ENCODE measurements at regions not wholly inside any gene's neighbourhood (a gene's known extent, or its start where the extent isn't known, plus 50 kb on each side); places are given as distances from the start of the nearest gene placed in this dataset.

GRCh38 chr1:185536165-185536920, 197.8 kb upstream of the HMCN1 start:
- Histone ChIP-seq H3K27ac (ENCODE audit: low read length) (no peak overlapping the region), H3K36me3 (ENCODE audit: control insufficient read depth, low read depth, low read length) (no peaks in the 10 kb centered on the region), H3K4me3 (ENCODE audit: low read length) (no peak overlapping the region), H3K27me3 (ENCODE audit: control insufficient read depth, insufficient read depth, low read length) (peaks cover 8% of the 10 kb centered on the region), H3K9me3 (ENCODE audit: control insufficient read depth, low read depth, low read length) (no peaks in the 10 kb centered on the region), H3K4me1 (ENCODE audit: control insufficient read depth, low read depth, low read length) (peaks cover 22% of the 10 kb centered on the region), H3K9ac (ENCODE audit: low read length) (no peak overlapping the region)

- H3K4me3 ChIP-seq (ENCODE audit: low read length) = no peak overlapping the region
- H3K4me1 ChIP-seq (ENCODE audit: control insufficient read depth, low read depth, low read length) = peaks cover 22% of the 10 kb centered on the region
- no peaks in the 10 kb centered on the region for H3K9me3 ChIP-seq (ENCODE audit: control insufficient read depth, low read depth, low read length)
- H3K9ac ChIP-seq (ENCODE audit: low read length) = no peak overlapping the region
- H3K27me3 ChIP-seq (ENCODE audit: control insufficient read depth, insufficient read depth, low read length) = peaks cover 15% of the 10 kb centered on the region
- no peak overlapping the region for H3K27ac ChIP-seq (ENCODE audit: low read length)
- no peaks in the 10 kb centered on the region for H3K36me3 ChIP-seq (ENCODE audit: control insufficient read depth, low read depth, low read length)
Observed at GRCh38 chr1:185535621-185536020, 198.6 kb upstream of the HMCN1 start.

GRCh38 chr1:185534801-185535200, 199.4 kb upstream of the HMCN1 start:
- Histone ChIP-seq H3K4me1 (ENCODE audit: control insufficient read depth, low read depth, low read length) (peaks cover 22% of the 10 kb centered on the region), H3K27me3 (ENCODE audit: control insufficient read depth, insufficient read depth, low read length) (peaks cover 20% of the 10 kb centered on the region), H3K9ac (ENCODE audit: low read length) (no peak overlapping the region), H3K4me3 (ENCODE audit: low read length) (no peak overlapping the region), H3K27ac (ENCODE audit: low read length) (no peak overlapping the region), H3K9me3 (ENCODE audit: control insufficient read depth, low read depth, low read length) (no peaks in the 10 kb centered on the region), H3K36me3 (ENCODE audit: control insufficient read depth, low read depth, low read length) (no peaks in the 10 kb centered on the region)

GRCh38 chr1:185533596-185533995, 200.6 kb upstream of the HMCN1 start:
- H3K9ac ChIP-seq (ENCODE audit: low read length) = no peak overlapping the region
- no peak overlapping the region for H3K4me3 ChIP-seq (ENCODE audit: low read length)
- H3K27ac ChIP-seq (ENCODE audit: low read length) = no peak overlapping the region
- H3K9me3 ChIP-seq (ENCODE audit: control insufficient read depth, low read depth, low read length) = no peaks in the 10 kb centered on the region
- H3K36me3 ChIP-seq (ENCODE audit: control insufficient read depth, low read depth, low read length) = no peaks in the 10 kb centered on the region
- peaks cover 20% of the 10 kb centered on the region for H3K27me3 ChIP-seq (ENCODE audit: control insufficient read depth, insufficient read depth, low read length)
- peaks cover 22% of the 10 kb centered on the region for H3K4me1 ChIP-seq (ENCODE audit: control insufficient read depth, low read depth, low read length)

- no peaks in the 10 kb centered on the region for H3K9me3 ChIP-seq (ENCODE audit: control insufficient read depth, low read depth, low read length)
- no peak overlapping the region for H3K9ac ChIP-seq (ENCODE audit: low read length)
- peaks cover 21% of the 10 kb centered on the region for H3K4me1 ChIP-seq (ENCODE audit: control insufficient read depth, low read depth, low read length)
- no peaks in the 10 kb centered on the region for H3K36me3 ChIP-seq (ENCODE audit: control insufficient read depth, low read depth, low read length)
- no peak overlapping the region for H3K4me3 ChIP-seq (ENCODE audit: low read length)
- H3K27ac ChIP-seq (ENCODE audit: low read length) = no peak overlapping the region
- H3K27me3 ChIP-seq (ENCODE audit: control insufficient read depth, insufficient read depth, low read length) = peaks cover 20% of the 10 kb centered on the region
Observed at GRCh38 chr1:185532856-185533255, 201.3 kb upstream of the HMCN1 start.

- Histone ChIP-seq H3K9ac (ENCODE audit: low read length) (no peak overlapping the region), H3K4me1 (ENCODE audit: control insufficient read depth, low read depth, low read length) (peaks cover 13% of the 10 kb centered on the region), H3K4me3 (ENCODE audit: low read length) (no peak overlapping the region), H3K36me3 (ENCODE audit: control insufficient read depth, low read depth, low read length) (no peaks in the 10 kb centered on the region), H3K9me3 (ENCODE audit: control insufficient read depth, low read depth, low read length) (no peaks in the 10 kb centered on the region), H3K27me3 (ENCODE audit: control insufficient read depth, insufficient read depth, low read length) (peaks cover 13% of the 10 kb centered on the region), H3K27ac (ENCODE audit: low read length) (no peak overlapping the region)
Observed at GRCh38 chr1:185531838-185532237, 202.4 kb upstream of the HMCN1 start.

- Histone ChIP-seq H3K9me3 (ENCODE audit: control insufficient read depth, low read depth, low read length) (no peaks in the 10 kb centered on the region), H3K27ac (ENCODE audit: low read length) (no peak overlapping the region), H3K36me3 (ENCODE audit: control insufficient read depth, low read depth, low read length) (no peaks in the 10 kb centered on the region), H3K9ac (ENCODE audit: low read length) (no peak overlapping the region), H3K4me1 (ENCODE audit: control insufficient read depth, low read depth, low read length) (peaks cover 13% of the 10 kb centered on the region), H3K4me3 (ENCODE audit: low read length) (no peak overlapping the region), H3K27me3 (ENCODE audit: control insufficient read depth, insufficient read depth, low read length) (peaks cover 13% of the 10 kb centered on the region)
Observed at GRCh38 chr1:185530215-185530614, 204.0 kb upstream of the HMCN1 start.

GRCh38 chr1:185529673-185530072, 204.5 kb upstream of the HMCN1 start:
- Histone ChIP-seq H3K36me3 (ENCODE audit: control insufficient read depth, low read depth, low read length) (no peaks in the 10 kb centered on the region), H3K9ac (ENCODE audit: low read length) (no peak overlapping the region), H3K9me3 (ENCODE audit: control insufficient read depth, low read depth, low read length) (no peaks in the 10 kb centered on the region), H3K4me1 (ENCODE audit: control insufficient read depth, low read depth, low read length) (peaks cover 13% of the 10 kb centered on the region), H3K27me3 (ENCODE audit: control insufficient read depth, insufficient read depth, low read length) (peaks cover 13% of the 10 kb centered on the region), H3K27ac (ENCODE audit: low read length) (no peak overlapping the region), H3K4me3 (ENCODE audit: low read length) (no peak overlapping the region)

GRCh38 chr1:185528084-185528676, 206.0 kb upstream of the HMCN1 start:
- no peak overlapping the region for H3K4me3 ChIP-seq (ENCODE audit: low read length)
- H3K4me1 ChIP-seq (ENCODE audit: control insufficient read depth, low read depth, low read length) = peaks cover 13% of the 10 kb centered on the region
- H3K27me3 ChIP-seq (ENCODE audit: control insufficient read depth, insufficient read depth, low read length) = peaks cover 13% of the 10 kb centered on the region
- no peak overlapping the region for H3K9ac ChIP-seq (ENCODE audit: low read length)
- H3K36me3 ChIP-seq (ENCODE audit: control insufficient read depth, low read depth, low read length) = no peaks in the 10 kb centered on the region
- H3K9me3 ChIP-seq (ENCODE audit: control insufficient read depth, low read depth, low read length) = no peaks in the 10 kb centered on the region
- no peak overlapping the region for H3K27ac ChIP-seq (ENCODE audit: low read length)

- H3K4me1 ChIP-seq (ENCODE audit: control insufficient read depth, low read depth, low read length) = peaks cover 3% of the 10 kb centered on the region
- H3K9ac ChIP-seq (ENCODE audit: low read length) = no peak overlapping the region
- H3K27me3 ChIP-seq (ENCODE audit: control insufficient read depth, insufficient read depth, low read length) = peaks cover 13% of the 10 kb centered on the region
- H3K36me3 ChIP-seq (ENCODE audit: control insufficient read depth, low read depth, low read length) = no peaks in the 10 kb centered on the region
- H3K4me3 ChIP-seq (ENCODE audit: low read length) = no peak overlapping the region
- H3K9me3 ChIP-seq (ENCODE audit: control insufficient read depth, low read depth, low read length) = no peaks in the 10 kb centered on the region
- no peak overlapping the region for H3K27ac ChIP-seq (ENCODE audit: low read length)
Observed at GRCh38 chr1:185526344-185527307, 207.6 kb upstream of the HMCN1 start.

- H3K4me3 ChIP-seq (ENCODE audit: low read length) = no peak overlapping the region
- H3K9ac ChIP-seq (ENCODE audit: low read length) = no peak overlapping the region
- H3K36me3 ChIP-seq (ENCODE audit: control insufficient read depth, low read depth, low read length) = no peaks in the 10 kb centered on the region
- no peaks in the 10 kb centered on the region for H3K27me3 ChIP-seq (ENCODE audit: control insufficient read depth, insufficient read depth, low read length)
- no peaks in the 10 kb centered on the region for H3K4me1 ChIP-seq (ENCODE audit: control insufficient read depth, low read depth, low read length)
- peaks cover 32% of the 10 kb centered on the region for H3K9me3 ChIP-seq (ENCODE audit: control insufficient read depth, low read depth, low read length)
- no peak overlapping the region for H3K27ac ChIP-seq (ENCODE audit: low read length)
Observed at GRCh38 chr1:185520188-185520920, 203.3 kb upstream of the IVNS1ABP start.
